Activated CD4-positive, alpha-beta T cell treated with anti-CD3 and anti-CD28 coated beads, Interleukin-10, Interleukin-2, amounts not matched to agents 100 ng/mL and 50 ng/mL, durations not matched to agents 16 hours and 8 hours (primary cell): ENCODE measurements at regions not wholly inside any gene's neighbourhood (a gene's known extent, or its start where the extent isn't known, plus 50 kb on each side); places are given as distances from the start of the nearest gene placed in this dataset.

Source experiments
- DNase-seq: peaks from one replicate; pipeline ENCODE4 v3.0.0-alpha.2; 2020

DNA sequence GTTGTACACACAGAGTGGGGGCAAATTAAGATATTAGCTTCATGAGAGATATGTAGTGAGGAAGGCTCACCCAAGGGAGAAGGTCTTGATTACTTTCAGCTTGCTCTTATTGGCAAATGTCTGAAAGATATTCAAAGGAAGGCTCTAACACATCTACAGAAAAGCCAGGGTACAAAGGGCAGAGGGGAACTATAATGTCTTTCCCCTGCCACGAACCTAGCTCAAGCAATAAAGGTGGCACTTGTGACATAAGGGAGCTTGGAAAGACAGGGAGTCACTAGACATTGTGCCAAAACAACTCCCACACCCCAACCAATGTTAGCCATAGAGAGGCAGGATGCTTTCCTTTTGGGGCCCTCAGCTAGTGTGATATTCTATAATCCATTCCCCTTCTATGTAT, 52.2 kb upstream of the SOX9 start:
- DNase-seq = no peak

- DNase-seq = no peak
Observed at GRCh38 chr17:72069586-72070202, 51.1 kb upstream of the SOX9 start.
